GM19463 (cell line): ENCODE measurements at regions not wholly inside any gene's neighbourhood (a gene's known extent, or its start where the extent isn't known, plus 50 kb on each side); places are given as distances from the start of the nearest gene placed in this dataset.
"Not testable (repeated sequence)": the region's sequence is repeated elsewhere in the genome, so short reads cannot be mapped to it uniquely, and the experiment has no call there.

Source experiments
- ATAC-seq: cut with Tn5 transposase; IDR thresholded peaks from one replicate; pipeline ENCODE4 v1.9.1; 2021; ENCODE audit warnings: mild to moderate bottlenecking, moderate library complexity; ENCODE audit not compliant: unreplicated experiment

- ATAC-seq = no peak
Measured at GRCh38 chr5:62199792-62200716, 106.0 kb upstream of the KIF2A start.

- no peak for ATAC-seq
Measured at GRCh38 chr5:62206150-62206829, 99.7 kb upstream of the KIF2A start.

- no peak for ATAC-seq
Measured at GRCh38 chr5:62208218-62208852, 97.7 kb upstream of the KIF2A start.

- no peak for ATAC-seq
Measured at GRCh38 chr5:62211405-62211804, 94.6 kb upstream of the KIF2A start.

- no peak for ATAC-seq
Measured at GRCh38 chr5:62212648-62213047, 93.4 kb upstream of the KIF2A start.

GRCh38 chr5:62214701-62215100, 91.3 kb upstream of the KIF2A start:
- ATAC-seq = no peak

GRCh38 chr5:62216603-62217002, 89.4 kb upstream of the KIF2A start:
- ATAC-seq = not testable (repeated sequence)

GRCh38 chr5:62217095-62217494, 88.9 kb upstream of the KIF2A start:
- ATAC-seq = not testable (repeated sequence)

- ATAC-seq = not testable (repeated sequence)
Measured at GRCh38 chr5:62218860-62219259, 87.1 kb upstream of the KIF2A start.

- ATAC-seq = not testable (repeated sequence)
Measured at GRCh38 chr5:62221881-62222280, 84.1 kb upstream of the KIF2A start.

GRCh38 chr5:62222305-62222704, 83.7 kb upstream of the KIF2A start:
- not testable (repeated sequence) for ATAC-seq

- peak; percentile 91 for ATAC-seq
Measured at GRCh38 chr5:62223312-62223670, 82.7 kb upstream of the KIF2A start.

- not testable (repeated sequence) for ATAC-seq
Measured at GRCh38 chr5:62224987-62225601, 80.9 kb upstream of the KIF2A start.

GRCh38 chr5:62230876-62231388, 75.1 kb upstream of the KIF2A start:
- not testable (repeated sequence) for ATAC-seq

- ATAC-seq = no peak
Measured at GRCh38 chr5:62231576-62231975, 74.4 kb upstream of the KIF2A start.

- not testable (repeated sequence) for ATAC-seq
Measured at GRCh38 chr5:62232218-62232617, 73.8 kb upstream of the KIF2A start.

GRCh38 chr5:62233083-62234046, 72.6 kb upstream of the KIF2A start:
- ATAC-seq = peak; percentile 80

GRCh38 chr5:62236593-62236992, 69.4 kb upstream of the KIF2A start:
- ATAC-seq = peak; percentile 53

GRCh38 chr5:62237944-62238343, 68.1 kb upstream of the KIF2A start:
- not testable (repeated sequence) for ATAC-seq

GRCh38 chr5:62238584-62238983, 67.4 kb upstream of the KIF2A start:
- ATAC-seq = not testable (repeated sequence)
